HG03520 (cell line): ENCODE measurements at regions not wholly inside any gene's neighbourhood (a gene's known extent, or its start where the extent isn't known, plus 50 kb on each side); places are given as distances from the start of the nearest gene placed in this dataset.

Experiments
- ATAC-seq: cut with Tn5 transposase; IDR thresholded peaks from one replicate; pipeline ENCODE4 v1.9.1; 2021; ENCODE audit warnings: mild to moderate bottlenecking, moderate library complexity; ENCODE audit not compliant: unreplicated experiment

DNA sequence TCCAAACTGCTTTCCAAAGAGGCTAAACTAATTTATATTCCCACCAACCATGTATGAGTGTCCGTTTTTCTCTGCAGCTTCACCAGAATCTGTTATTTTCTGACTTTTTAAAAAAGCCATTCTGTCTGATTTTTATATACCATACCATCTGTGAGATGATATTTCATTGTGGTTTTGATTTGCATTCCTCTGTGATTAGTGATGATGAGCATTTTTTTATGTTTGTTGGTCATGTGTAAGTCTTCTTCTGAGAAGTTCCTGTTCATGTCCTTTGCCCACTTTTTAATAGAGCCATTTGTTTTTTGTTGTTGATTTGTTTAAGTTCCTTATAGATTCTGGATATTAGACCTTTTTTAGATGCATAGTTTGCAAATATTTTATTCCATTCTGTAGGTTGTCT, 179.4 kb upstream of the ALCAM start:
- no peak for ATAC-seq

DNA sequence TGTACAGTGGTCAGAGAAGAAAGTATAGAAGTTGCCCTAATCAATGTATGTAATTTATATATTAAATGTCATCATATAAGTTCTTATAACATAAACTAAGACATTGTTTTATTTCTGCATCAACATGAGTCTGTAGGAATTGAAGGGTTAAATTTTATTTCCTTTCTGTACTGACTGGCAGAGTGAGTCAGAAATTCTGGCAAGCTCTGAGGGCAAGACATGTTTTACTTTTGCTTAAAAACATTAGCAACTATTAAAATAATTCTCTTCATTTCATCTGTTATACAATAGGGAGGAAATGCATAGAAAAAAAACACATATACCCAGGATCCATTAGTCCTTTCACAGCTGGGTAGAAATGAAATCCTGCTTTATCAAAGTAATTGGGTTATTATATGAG, 171.4 kb upstream of the ALCAM start:
- no peak for ATAC-seq

DNA sequence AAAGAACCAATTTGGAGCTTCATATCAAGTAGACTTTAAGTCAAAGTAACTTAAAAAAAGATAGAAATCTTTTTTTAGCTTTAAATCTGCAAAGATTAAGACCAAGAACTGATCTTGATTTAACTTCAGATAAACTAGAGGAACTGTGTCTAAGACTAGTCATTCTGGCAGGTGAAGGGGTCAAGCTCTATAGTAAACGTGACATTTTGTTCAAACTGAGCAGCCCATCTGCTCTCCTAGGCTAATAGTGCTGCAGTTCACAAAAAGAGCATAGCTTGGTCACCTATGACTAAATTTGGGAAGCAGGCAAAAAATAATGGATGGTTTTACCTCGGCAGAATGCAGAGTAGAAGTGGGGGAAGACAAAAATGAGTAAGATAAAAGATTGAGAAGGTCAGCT, 168.8 kb upstream of the ALCAM start:
- ATAC-seq, result no peak

DNA sequence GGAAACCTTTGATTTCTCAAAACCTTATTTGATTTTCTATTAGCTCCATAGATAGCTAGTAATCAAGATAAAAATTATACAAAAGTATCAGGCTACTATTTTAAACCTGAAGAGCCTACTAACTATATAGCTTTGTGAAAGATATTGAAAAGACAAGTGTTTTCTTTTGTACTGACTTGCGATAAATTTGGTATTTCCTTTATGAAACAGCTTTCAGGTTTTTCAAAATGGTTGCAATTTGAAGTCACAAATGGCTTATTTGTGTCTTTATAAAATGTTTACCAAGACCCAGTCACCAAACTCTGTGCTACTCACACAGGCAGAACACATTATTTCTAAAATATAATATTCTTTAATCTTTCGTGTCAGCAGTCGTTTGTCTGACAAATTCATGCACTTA, 167.5 kb upstream of the ALCAM start:
- ATAC-seq, result no peak

DNA sequence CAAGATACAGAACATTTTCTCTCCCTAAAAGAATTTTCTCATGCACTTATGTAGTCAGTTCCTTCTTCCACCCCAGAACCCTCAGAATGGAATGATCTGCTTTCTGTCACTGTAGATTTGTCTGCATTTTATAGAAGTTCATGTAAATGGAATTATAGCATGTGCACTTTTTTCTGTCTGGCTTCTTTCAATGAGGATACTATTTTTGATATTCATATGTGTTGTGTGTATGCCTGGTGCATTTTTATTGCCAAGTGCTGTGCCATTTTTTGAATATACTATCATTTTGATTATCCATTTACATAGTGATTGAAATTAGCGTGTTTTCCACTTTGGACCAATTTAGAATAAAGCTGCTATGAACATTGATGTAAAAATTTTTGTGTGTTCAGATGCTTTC, 156.6 kb upstream of the ALCAM start:
- no peak for ATAC-seq

DNA sequence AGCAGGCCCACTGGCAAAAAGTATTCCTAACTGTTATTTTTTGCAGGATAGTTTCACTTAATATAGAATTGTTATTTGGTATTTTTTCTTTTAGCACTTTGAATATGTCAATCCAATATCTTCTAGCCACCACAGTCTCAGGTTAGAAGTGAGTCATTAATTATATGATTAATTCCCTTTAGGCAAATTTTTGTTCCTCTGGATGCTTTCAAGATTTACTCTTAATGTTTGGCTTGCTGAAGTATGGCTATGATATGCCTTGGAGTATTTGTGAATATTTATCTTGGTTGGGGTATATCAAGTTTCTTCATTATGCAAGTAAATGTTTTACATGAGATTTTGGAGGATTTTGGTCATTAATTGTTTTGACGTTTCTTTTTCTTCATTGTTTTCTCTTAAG, 152.1 kb upstream of the ALCAM start:
- no peak for ATAC-seq

DNA sequence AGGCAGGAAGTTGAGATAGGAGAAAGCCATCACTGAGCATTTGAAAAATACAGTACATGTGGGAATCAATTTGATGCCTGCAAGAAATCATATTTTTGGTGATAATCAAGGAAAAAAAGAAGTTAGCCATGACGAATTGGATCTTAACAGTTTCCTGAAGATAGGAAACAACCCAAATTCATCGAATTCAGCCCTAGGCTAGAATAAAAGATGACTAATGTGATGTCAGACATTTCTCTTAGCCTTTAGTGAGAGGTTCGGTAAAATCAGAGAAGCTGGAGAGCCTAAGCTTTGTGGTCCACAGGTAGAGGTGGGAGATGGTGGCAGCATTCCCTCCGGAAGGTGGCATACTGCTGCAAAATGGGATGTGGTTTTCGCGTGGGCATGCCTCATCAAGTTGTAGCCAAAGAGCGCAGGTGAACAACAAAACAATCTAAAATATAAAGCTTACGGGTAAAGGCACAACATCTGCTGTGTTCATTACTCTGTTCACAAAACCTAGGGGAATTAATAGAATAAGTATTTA, 144.1 kb upstream of the ALCAM start:
- ATAC-seq, result no peak

DNA sequence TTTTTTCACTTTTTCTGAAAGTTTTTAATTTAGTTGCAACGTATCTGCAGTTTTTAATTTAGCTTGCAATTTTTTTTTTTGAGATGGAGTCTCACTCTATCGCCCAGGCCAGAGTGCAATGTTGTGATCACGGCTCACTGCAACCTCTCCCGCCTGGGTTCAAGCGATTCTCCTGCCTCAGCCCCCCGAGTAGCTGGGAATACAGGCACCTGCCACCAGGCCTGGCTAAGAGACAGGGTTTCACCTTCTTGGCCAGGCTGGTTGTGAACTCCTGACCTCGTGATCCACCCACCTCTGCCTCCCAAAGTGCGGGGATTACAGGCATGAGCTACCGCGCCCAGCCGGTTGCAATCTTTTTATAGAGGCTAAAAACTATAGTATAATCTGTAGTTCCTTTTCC, 142.9 kb upstream of the ALCAM start:
- no peak for ATAC-seq

DNA sequence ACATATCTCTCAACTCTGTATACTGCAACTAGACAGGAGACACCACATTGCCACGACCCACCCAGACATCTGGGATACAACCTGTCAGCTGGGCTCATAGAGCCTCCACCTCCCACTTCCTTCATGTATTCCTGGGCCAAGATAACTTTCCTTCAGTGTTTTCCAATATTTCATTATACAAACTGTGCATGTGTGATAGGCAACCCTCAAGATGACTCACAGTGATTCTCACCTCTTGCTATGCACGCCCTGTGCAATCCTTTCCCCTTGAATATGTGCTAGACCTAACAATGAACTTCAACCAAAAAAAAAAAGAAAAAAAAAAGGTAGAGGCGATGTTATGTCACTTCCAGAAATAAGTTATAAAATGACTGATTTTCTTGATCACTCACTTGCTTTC, 138.0 kb upstream of the ALCAM start:
- ATAC-seq, result no peak

DNA sequence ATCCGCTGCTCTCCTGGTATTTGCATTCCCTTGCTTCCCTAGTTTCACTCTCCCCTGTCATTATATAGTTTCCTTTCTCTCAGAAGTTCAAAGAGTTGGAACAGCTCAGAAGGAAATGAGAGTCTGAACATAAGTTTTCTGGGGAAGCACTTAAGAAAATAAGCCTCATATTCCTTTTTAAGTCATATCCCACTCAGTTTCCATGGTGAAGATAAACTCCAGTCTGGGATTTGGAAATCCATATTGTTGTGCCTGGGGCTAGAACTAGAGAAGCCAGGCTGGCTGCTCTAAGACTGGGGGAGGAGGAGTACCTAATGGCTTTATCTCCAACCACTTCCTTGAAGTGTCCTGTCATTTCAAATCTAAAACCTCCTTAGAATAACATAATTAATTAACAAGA, 134.2 kb upstream of the ALCAM start:
- no peak for ATAC-seq

DNA sequence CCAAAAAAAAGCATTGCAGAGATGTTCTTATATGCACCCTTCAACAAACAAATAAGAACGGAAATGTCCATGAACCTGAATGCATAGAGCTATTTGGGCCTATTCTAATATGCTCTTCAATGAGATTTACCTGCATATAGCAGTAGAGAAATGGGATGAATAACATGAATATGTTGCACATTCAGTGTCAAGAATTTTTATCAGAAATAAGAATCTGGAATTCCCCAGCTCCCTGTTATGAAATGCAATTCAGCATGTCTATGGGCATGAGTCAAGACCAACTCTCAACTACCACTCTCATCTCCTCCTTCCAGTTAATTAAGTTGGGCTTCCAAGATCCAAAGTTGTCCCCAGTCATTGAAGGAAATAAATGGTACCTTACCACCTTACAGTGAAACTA, 133.7 kb upstream of the ALCAM start:
- ATAC-seq, result no peak

DNA sequence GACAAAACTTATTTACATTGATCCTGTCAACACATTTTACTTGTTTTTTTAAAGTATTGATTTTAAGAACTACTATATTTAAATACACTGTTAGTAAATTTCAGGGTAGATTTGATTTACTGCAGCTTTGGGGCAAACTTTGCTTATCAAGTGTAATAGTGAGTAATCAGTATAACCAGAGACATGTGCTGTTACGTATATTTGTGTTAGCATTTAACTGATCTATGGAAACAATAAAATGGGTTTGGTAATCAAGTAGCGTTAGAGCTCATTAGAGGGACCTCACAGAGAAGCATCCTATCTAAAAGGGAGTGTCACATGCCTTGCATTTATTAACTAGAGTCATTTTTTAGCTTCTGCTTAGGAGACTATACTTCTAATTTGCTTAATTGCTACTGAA, 131.5 kb upstream of the ALCAM start:
- no peak for ATAC-seq

DNA sequence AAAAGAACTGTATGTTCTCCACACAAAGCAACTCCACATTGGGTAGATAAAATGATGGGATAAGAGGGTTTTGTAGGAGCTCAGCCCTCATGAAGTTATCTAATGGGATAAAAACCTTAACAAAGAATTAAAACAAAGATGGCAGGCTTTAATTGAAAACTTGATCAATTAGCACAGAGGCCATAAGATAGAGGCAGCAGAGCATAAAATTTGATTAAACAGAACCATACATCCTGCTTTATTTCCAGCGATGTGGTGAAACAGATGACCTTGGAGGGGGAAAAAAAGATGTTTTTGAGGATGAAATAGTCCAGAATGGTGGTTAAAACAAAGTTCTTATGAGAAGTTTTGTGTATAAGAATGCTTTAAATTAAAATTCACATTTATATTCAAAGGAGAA, 130.9 kb upstream of the ALCAM start:
- no peak for ATAC-seq

DNA sequence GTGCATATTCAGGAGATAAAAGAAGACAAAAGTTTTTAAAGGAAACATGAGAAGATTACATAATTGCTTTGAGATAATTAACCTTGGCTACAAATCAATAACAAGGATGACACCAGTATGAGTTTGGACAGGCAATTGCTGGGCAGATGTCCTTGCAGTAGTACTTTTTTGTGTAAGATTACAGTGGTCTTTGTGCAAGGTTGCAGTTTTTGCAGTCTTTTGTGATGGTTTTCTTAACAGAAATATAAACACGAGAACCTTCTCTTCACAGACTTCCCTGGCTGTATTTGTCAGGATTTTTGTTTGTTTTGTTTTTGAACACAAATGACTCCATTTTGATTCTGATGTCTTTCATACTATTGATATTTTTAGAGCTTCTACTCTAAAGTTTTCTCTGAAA, 128.3 kb upstream of the ALCAM start:
- no peak for ATAC-seq

DNA sequence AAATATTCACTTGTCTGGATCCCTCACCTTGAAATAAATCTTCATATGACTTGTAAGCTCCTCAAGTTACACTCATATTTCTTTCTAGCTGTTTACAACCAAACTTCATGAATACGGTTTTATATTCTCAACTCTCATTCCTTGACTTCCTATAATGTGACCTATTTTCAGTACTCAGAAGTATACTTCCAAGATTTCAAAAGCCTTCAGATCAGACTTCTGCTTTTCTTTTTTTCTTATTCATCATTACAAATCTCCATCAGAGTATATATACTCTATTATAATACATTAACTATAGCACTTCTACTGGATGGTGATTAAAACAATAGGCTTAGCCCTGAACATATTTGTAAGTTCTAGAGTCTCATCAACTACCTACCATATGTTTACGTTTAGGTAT, 123.6 kb upstream of the ALCAM start:
- ATAC-seq, result no peak

DNA sequence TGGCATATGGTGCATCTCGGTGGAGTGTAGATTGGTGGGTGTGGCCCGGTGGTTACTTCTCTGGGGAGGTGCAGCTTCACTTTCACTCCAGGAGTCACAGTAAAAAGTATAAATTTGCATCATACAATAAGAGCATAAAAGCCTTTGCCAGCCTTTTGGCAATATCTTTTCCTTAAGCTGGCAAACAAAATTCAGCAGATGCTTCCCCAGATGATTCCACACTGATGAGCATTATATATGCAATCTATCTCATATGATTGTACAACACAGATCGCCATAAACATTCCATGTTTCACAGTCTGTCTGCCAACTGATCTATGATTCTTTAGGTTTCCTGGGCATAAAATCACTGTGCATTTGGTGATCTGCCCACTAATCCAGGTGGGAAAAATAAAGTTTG, 120.2 kb upstream of the ALCAM start:
- no peak for ATAC-seq

DNA sequence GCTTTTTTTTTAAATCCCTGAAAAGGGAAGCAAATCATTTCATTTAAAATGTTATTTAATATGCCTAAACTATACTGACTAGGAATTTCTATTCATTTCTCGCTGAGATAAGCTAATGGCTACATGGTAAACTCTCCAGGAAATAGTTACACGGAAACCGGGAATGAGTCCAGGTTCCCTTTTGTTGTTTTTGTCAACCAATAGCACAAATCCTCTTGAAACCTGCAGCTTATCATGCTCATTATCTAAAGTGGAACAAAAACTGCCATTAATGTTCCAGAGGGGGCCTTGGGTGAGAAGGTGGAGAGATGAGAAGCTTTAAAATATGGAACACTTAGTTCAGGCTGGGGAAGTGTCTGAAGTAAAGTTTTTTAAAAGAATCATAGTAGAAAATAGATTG, 113.5 kb upstream of the ALCAM start:
- no peak for ATAC-seq

DNA sequence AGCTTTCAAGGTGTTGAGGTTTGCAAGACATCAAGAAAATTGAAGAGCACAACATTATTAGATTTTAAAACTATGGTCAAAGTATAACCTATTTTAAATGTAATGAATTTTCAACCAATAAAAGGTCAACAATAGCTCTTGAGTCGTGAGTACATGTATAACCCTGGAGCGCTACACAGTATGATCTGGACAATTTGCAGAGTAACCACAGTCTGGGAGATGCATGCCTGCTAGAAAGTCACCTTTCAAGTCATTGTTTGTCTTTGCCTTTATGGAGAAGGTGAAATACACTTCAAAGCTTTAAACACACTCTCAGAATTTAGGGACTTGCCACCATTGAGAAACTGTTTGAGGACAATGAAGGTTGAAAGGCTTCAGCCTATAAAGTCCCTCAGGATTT, 112.6 kb upstream of the ALCAM start:
- ATAC-seq, result no peak

DNA sequence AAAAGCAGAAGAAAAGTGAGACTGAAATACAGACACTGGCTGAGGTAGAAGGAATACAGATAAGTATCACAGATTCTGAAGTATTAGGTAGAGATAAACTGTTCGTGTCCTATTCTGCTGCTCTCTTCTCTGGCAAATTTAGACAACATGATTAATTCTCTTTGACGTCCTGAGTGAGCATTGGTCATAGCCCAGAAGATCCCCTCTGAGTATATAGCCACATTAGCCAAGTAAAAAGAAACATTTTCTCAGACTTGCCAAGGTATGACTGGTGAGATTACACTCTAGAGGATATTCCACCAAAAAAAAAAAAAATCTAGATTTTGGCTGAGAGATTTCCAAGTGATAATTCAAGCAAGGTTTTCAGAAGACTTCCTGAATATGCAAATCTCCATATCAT, 111.4 kb upstream of the ALCAM start:
- ATAC-seq, result no peak

DNA sequence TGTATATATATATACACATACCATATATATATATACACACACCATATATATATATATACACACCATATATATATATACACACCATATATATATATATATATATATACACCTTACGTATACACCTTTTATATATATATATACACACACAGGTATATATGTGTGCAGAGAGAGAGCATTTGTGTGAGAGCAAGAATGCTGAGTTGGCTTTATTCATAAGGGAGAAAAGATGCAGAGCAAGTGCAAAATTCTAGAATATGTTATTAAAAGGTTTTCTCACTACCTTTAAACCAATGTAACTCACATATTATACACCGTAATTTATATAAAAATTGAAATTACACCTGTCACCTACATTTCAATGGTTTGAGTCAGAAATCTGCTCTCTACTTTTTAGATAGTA, 107.2 kb upstream of the ALCAM start:
- no peak for ATAC-seq

DNA sequence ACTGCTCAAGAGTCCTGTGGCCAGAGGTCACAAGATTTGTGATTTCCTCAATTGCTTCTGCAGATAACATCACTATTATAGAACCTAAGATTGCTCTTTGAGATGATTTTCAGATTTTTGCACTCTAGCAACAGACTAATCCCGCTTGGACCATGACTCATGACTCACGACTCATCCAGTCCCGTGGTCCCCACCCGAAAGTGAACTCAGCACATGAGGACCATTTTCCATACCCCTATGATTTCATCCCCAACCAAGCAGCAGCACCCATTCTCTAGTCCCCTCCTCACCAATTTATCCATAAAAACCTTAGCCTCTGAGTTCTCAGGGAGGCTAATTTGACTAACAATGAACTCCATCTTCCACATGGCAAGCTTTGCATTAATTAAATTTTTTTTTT, 106.3 kb upstream of the ALCAM start:
- no peak for ATAC-seq

DNA sequence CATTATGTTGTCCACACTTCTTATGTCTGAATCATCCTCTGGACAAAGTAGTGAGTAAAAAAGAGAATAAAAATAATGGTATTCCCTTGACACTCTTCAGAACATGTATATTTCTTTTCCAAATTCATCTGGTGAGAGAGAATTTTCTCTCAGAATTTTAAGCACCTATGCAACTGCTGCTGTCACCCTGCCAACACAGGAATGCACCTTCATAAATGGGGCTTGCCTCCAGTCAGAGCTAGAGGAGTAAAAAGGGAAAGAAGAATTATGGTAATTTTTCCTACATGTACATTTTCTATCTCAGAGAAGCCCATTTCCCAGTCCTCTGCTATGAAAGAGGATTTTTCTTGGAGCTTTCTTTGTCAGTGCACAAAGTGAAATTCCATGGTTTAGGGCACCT, 92.2 kb upstream of the ALCAM start:
- ATAC-seq, result no peak

DNA sequence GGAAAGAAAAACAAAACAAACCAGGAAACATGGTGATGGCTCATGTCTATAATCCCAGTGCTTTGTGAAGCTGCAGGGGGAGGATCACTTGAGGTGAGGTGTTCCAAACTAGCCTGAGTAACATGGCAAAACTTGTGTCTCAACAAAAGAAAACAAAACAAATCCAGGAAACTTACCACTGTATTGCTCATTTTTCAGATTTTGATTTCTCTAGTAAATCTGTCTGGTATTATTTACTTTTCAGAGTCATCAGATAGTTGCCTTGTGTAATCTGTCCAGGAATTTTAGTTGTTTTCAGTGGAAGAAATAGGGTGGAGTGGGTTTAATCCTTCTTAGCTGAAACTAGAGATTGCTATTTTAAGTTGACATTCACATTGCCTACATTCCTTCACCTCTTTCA, 91.8 kb upstream of the ALCAM start:
- no peak for ATAC-seq

DNA sequence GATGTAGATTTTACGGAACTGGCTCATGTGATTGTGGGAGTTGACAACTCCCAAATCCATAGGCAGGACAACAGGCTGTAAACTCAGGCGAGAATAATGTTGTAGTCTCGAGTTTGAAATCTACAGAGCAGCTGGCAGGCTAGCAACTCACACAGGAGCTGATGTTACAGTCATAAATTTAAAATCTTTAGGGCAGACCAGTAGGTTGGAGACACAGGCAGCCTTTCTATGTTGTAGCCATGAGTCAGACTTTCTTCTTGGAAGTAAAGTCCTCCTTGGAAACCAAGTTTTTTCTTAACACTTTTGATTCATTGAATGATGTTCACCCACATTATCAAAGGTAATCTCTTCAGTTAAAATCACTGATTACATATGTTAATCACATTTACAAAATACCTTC, 89.1 kb upstream of the ALCAM start:
- ATAC-seq, result no peak
